Fibroblast of skin of left biceps (primary cell): ENCODE measurements at regions not wholly inside any gene's neighbourhood (a gene's known extent, or its start where the extent isn't known, plus 50 kb on each side); places are given as distances from the start of the nearest gene placed in this dataset.

Source experiments
- DNase-seq, 2 experiments: peaks; one replicate each; pipeline ENCODE4 v3.0.0-alpha.2; 2013; ENCODE audit warnings: low read depth in 2 of 2

DNA sequence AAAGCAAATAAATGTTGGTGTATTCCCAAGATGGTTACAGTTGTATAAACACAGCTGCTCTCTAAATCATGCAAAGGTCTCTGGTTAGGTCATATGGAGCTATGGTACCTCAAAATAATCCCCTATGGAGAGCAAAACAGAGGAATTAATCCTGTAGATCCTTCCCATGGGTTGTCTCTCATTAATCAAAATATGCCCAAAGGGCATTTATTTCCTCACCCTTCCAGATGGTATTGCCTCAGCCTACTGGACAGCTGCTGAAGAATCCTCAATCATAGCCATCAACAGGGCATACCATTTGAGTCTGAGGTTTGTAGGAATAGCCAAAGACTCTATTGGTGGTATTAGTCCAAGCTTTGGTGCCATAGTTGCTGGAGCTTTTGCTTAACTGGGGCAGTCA is 360.9 kb downstream of the RPL10L start:
- DNase-seq: no peak

DNA sequence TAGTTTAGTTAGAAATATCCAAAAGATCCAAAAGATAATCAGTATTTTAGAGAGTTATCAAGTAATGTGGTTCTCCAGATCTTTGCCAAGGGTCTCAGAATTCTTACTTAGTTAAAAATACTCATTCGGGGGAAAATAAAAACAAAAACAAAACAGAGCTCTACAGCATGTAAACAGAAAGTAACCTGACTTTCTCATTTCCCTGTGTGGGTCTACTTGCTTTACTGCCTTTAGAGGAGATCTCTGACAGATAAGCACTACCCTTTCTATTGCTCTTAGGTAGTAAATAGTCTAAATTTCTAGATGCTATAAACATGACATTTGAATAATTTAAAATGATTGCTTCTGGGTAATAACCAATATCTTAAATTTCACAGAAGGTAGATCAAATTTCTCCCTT is 371.8 kb downstream of the RPL10L start:
- DNase-seq: no peak

DNA sequence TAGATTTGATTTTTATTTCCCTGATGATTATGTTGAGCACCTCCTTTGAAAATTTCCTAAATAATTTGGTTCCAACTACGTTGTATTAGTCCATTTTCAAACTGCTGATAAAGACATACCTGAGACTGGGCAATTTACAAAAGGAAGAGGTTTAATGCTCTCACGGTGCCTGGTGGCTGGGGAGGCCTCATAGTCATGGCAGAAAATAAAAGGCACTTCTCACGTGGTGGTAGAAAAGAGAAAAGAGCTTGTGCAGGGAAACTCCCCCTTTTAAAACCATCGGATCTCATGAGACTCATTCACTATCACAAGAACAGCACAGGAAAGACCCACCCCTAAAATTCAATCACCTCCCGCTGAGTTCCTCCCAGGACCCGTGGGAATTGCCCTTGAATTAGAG is 372.3 kb downstream of the RPL10L start:
- DNase-seq: no peak

DNA sequence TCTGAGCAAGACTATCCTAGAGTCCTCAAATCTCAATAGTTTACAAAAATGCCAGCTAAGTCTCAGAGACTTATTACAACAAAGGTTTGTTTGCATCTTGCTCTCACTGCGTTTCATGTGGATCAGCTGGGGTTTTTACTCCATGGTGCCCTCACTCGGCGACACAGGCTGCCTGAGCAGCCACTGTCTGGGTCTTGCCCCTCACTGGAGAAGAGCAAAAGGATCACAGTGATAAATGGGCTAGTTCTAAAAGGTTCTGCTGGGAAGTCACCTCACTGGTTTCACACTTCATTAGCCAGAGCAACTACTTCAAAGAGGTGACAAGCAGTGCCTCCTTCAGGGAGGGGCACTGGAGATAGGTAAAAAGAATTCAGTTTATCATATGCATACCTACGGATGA is 392.0 kb downstream of the RPL10L start:
- no peak for DNase-seq

DNA sequence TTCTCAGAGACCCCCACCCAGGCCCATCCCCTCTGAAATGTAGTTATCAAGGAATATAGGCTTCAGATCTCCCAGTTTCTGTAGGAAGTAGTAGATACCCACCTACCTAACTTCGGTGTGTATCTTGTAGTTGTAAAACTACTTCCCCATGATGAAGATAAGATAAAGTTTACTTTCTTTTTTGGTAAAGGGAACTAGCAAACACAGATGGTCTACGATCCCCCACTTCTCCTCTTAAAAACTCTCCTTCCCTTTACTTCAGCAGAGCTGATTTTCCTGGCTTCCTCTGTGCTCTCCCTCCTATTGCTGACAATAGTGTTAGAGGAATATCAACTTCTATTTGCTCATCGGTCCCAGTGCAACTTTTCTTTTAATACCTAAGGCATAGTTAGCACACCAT is 395.2 kb downstream of the RPL10L start:
- DNase-seq: no peak

DNA sequence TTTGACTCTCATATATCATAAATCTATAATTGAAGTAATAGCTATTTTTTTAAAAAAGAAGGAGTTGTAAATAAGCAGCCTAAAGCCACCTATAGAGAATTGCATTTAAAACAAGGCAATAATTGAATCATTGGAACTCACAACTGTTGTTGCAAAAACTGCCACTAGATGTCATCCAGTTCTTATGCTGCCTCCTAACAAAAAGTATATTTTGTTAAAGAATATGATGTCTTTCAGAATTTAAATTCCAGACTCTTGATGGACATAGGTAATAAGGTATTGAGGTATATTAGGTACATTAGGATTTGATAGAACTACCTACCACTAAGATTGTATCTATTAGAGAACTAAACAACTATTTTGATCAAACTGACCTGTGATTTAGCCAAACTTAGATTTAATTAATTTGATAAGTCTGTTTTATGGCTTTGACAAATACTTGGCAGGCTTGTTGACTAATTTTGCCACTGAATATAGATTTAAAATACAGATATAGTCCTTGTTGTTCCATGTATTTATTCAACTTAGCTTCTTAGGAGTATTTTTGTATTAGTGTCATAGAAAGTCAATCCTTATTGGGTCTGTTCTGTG is 401.4 kb downstream of the RPL10L start:
- no peak for DNase-seq

DNA sequence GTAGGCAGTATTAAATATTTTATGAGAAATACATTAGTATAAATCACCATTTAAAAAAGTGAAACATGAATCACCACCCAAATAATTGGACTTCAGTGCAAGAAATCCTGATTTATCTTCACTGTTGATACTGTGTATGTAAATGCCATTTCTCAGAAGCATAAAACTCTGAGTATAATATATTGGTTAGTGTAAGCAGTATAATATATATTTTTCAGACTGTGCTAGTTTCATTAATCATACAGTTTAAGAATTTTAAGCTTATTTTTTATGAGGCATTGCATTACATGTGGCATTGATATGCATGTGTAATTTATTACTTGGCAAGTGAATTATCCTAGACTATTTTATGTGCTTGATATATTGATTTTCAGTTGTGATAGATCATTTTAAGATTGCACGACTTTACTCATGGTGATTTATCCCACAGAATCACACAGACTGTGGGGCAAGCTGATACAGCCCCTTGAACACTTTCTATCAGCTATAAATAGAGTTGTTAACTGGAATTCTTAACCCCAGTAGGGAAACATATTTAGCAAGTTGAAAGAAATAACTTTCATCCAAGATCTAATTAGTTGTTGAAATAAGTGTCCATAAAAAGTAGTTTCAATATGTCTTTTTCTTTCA is 403.5 kb downstream of the RPL10L start:
- DNase-seq: no peak

DNA sequence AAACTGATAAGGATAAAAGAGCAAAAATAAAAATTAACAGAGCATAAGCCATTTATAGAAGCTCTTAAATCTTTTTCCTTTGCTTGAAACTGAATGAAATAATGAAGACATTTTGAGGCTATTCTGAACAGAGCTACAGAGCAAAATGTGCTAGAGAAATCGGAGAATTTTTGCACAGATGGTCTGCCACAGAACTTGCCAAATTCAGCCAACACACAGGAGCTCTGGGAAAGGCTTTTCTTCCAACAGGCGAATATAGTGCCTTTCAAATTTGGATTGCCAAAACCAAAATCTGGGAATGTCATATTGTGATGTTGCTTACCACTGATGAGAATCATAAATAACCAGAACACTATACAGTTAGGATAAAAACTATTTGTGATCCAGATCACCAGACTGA is 406.3 kb downstream of the RPL10L start:
- DNase-seq: no peak

DNA sequence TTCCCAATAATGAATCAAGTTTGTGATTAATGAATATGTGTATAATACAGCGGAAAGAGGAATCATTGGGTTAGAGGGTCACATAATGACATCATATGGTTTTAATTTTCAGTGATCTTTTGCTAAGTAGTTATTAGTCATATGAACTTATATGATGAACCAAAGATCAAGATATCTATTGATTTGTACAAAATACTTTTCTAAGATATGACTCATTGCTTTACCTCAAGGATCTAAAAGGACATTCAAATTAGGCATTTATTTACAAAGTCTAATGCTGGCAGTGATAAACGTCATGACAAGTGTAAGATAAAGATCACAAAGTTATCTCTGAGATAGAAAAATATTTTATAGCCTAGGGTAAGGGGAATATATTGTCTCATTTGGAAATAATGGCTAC is 417.8 kb downstream of the RPL10L start:
- DNase-seq: no peak

DNA sequence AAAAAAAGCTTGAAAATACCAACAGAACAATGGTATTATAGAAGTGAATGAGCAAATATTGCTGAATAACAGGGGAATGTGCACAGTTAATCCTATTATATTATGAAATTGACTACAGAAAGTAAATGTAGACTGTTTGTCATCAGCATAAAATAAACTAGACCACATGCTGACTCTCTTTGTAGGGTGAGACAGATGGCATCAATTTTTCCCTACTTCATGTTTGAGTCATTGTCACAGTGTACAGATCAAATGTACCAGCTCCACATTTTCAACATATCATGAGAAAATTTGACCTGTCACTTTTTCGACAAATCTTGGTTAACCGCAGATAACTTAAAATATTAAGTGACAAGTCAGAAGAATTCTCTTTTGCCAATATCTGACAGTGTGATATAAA is 421.0 kb downstream of the RPL10L start:
- DNase-seq: no peak

DNA sequence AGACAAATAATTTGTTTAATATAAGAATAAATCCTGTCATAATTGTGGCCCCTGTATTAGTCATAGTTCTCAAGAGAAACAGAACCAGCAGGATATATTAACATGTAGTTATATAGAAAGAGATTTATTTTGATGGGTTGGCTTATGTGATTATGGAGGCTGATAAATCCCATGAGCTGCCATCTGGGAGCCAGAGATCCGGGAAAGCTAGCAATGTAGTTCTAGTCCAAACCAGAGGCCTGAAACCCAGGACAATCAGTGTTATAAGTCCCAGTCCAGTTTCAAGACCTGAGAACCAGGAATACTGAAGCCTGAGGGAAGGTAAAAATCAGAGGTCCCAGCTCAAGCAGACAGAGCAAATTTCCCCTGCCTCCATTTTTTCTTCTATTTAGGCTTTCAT is 435.8 kb downstream of the RPL10L start:
- DNase-seq: no peak

DNA sequence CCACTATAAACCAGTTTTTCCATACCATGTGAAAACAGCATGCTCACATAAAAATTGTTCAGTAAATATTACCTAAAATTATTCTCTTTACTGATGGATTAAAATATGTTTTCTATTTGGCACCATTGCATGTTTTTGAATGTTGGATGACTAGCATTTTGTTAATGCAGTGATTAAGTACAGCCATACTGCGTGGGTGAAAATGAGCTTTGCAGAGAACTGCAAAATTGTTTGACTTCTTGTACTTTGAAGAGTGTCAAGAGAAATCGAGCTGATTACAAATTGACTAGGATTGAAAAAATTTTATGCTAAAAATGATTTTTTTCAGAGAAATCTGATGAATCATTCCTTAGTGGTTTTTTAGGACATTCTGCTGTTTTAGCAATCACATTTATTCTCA is 452.9 kb downstream of the RPL10L start:
- DNase-seq: no peak

DNA sequence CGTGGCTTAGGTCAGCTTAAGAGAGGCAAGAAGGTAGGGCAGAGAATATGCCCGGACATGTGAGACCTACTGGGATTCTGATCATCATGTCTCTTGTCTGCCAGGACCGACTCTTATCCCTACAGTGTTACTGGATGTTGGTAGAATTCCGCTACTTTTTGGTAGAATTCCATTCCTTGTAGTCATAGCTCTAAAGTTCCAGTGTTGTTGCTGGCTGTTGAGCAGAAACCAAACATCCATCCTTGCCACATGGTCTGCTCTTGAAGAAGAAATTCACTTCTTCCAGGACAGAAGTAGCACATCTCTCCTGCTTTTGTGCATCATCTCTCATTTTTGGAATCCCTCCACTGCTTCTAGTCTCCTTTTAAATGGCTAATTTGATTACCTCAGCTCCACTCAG is 453.7 kb downstream of the RPL10L start:
- no peak for DNase-seq
